OCI-LY7 (cell line): ENCODE measurements at regions not wholly inside any gene's neighbourhood (a gene's known extent, or its start where the extent isn't known, plus 50 kb on each side); places are given as distances from the start of the nearest gene placed in this dataset.

Experiments
- BruUV-seq: library from RNA; stranded (reverse); fragments of 400-500 nt; replicated peaks from 2 replicates; lab custom pipeline; 2021; lab: Mats Ljungman, UMichigan
- CTCF ChIA-PET: fragments of 300-600 bp; sonication (Branson Sonifier 250); formaldehyde crosslinking; loops from one replicate; lab custom pipeline; 2022; ENCODE audit warnings: antibody characterized with exemption; ENCODE audit not compliant: unreplicated experiment; lab: Charles Lee
- POLR2A ChIA-PET: fragments of 300-600 bp; sonication (Branson Sonifier 250); formaldehyde crosslinking; loops from one replicate; lab custom pipeline; 2022; ENCODE audit warnings: antibody characterized with exemption; lab: Charles Lee
- DNase-seq: peaks from one replicate; pipeline ENCODE4 v3.0.0-alpha.2; 2015; ENCODE audit warnings: low spot score
- H2AFZ ChIP-seq: fragments of 200-600 bp; sonication (generic), shearing (Covaris generic); 2 replicates; pipeline ENCODE4 v1.6.1; 2014; ENCODE audit warnings: mild to moderate bottlenecking, antibody characterized with exemption, low read length, moderate library complexity
- H3K27ac ChIP-seq: fragments of 200-600 bp; sonication (generic); 2 replicates; pipeline ENCODE4 v1.5.1; 2014; ENCODE audit warnings: mixed run types, low read depth, mild to moderate bottlenecking, moderate library complexity, low read length, inconsistent platforms; ENCODE audit not compliant: poor library complexity, severe bottlenecking
- H3K36me3 ChIP-seq: fragments of 200-600 bp; sonication (generic); 2 replicates; pipeline ENCODE4 v1.6.1; 2014; ENCODE audit warnings: mild to moderate bottlenecking, antibody characterized with exemption, low read length, moderate library complexity, mixed read lengths; ENCODE audit not compliant: insufficient read depth
- H3K4me1 ChIP-seq: fragments of 200-600 bp; sonication (generic); 2 replicates; pipeline ENCODE4 v1.5.1; 2014; ENCODE audit warnings: mild to moderate bottlenecking, low read length; ENCODE audit not compliant: insufficient read depth, poor library complexity, severe bottlenecking
- H3K4me2 ChIP-seq: fragments of 200-600 bp; sonication (generic); 2 replicates; pipeline ENCODE4 v1.6.1; 2014; ENCODE audit warnings: mild to moderate bottlenecking, low read length
- H3K4me3 ChIP-seq: fragments of 200-600 bp; sonication (generic); 2 replicates; pipeline ENCODE4 v1.5.1; 2014; ENCODE audit warnings: mild to moderate bottlenecking, low read depth, low read length; ENCODE audit not compliant: poor library complexity, severe bottlenecking
- H3K79me2 ChIP-seq: fragments of 200-600 bp; sonication (generic); 2 replicates; pipeline ENCODE4 v1.6.1; 2016; ENCODE audit warnings: low read depth, mild to moderate bottlenecking, low read length, moderate library complexity, mixed read lengths; ENCODE audit not compliant: insufficient read depth
- H3K9me2 ChIP-seq: fragments of 200-600 bp; sonication (generic); 2 replicates; pipeline ENCODE4 v1.6.1; 2016; ENCODE audit warnings: mild to moderate bottlenecking, low read length, mixed read lengths; ENCODE audit not compliant: insufficient read depth
- H3K9me3 ChIP-seq: fragments of 200-600 bp; sonication (generic); 2 replicates; pipeline ENCODE4 v1.6.1; 2014; ENCODE audit warnings: mild to moderate bottlenecking, mixed run types, low read length, mixed read lengths
- H4K20me1 ChIP-seq: fragments of 200-600 bp; sonication (generic); 2 replicates; pipeline ENCODE4 v1.6.1; 2014; ENCODE audit warnings: mild to moderate bottlenecking, antibody characterized with exemption, low read length, moderate library complexity, mixed read lengths; ENCODE audit not compliant: insufficient read depth
- EZH2phosphoT487 ChIP-seq: fragments of 200-600 bp; sonication (generic); IDR thresholded peaks from 2 replicates; pipeline ENCODE4 v1.6.1; 2018; ENCODE audit warnings: low read depth, borderline replicate concordance, mild to moderate bottlenecking, mixed run types, antibody characterized with exemption, low read length, moderate library complexity, mixed read lengths
- intact Hi-C: fragments of 100-400 bp; cut with micrococcal nuclease; formaldehyde crosslinking; loops from one replicate; pipeline ENCODE4 v1.10.0; 2022; ENCODE audit not compliant: unreplicated experiment
- TF ChIP-seq, protein P1 (sequence below): fragments of 200-600 bp; sonication (generic); conservative IDR thresholded peaks from 2 replicates; pipeline ENCODE4 v1.5.1; 2014; ENCODE audit warnings: mild to moderate bottlenecking, antibody characterized with exemption, low read length, moderate library complexity, mixed read lengths

DNA sequence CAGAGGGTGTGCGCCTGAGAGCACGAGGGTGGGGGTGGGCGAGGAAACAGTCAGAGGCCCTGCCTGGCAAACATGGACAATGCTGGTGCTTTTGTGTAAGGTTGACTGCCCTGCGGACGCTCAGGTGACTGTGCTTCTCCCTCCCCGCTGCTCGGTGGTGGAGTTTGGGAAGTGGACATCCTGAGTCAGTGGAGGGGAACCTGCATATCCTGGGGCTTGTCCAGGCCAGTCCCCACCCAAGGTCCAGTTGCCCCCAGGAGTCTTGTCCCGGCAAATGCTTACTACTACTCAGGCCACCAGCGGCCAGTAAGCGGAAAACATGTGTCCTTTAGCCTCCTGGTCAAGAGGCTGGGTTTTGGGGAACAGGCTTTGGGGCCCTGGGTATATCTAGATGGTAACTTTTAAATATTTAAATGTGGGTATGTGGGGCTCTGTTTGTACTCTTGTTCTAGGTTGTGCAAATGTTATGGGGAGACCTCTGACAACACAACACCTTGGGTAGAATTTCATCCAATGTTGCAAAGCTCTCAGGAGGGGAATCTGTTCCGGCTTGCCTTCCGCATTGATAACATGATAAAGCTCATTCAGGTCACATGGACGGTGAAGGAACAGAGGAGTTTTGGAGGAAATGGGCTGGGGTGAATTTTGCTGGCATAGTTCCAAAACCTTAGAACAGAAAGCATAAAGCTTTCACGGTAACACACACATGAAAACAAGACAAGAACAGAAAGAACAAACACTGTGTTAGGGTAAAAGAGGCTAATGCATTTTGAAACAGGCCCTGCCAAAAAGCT, 364.9 kb downstream of the PRDM2 start:
- no peak overlapping the region for H3K4me2 ChIP-seq
- intact Hi-C loops = no loop called here
- H2AFZ ChIP-seq = no peak overlapping the region
- no peaks in the 10 kb centered on the region for H3K79me2 ChIP-seq
- CTCF ChIA-PET = no interaction called here
- BruUV-seq = no TSS peak
- no peak overlapping the region for H3K4me3 ChIP-seq
- DNase-seq = no peak
- H3K9me2 ChIP-seq = no peaks in the 10 kb centered on the region
- no peaks in the 10 kb centered on the region for H4K20me1 ChIP-seq
- TF ChIP-seq, protein P1, sequence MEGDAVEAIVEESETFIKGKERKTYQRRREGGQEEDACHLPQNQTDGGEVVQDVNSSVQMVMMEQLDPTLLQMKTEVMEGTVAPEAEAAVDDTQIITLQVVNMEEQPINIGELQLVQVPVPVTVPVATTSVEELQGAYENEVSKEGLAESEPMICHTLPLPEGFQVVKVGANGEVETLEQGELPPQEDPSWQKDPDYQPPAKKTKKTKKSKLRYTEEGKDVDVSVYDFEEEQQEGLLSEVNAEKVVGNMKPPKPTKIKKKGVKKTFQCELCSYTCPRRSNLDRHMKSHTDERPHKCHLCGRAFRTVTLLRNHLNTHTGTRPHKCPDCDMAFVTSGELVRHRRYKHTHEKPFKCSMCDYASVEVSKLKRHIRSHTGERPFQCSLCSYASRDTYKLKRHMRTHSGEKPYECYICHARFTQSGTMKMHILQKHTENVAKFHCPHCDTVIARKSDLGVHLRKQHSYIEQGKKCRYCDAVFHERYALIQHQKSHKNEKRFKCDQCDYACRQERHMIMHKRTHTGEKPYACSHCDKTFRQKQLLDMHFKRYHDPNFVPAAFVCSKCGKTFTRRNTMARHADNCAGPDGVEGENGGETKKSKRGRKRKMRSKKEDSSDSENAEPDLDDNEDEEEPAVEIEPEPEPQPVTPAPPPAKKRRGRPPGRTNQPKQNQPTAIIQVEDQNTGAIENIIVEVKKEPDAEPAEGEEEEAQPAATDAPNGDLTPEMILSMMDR = no peak
- TF ChIP-seq EZH2phosphoT487 = no peak
- no peaks in the 10 kb centered on the region for H3K36me3 ChIP-seq
- POLR2A ChIA-PET = no interaction called here
- H3K9me3 ChIP-seq = no peaks in the 10 kb centered on the region
- no peaks in the 10 kb centered on the region for H3K4me1 ChIP-seq
- H3K27ac ChIP-seq = no peak overlapping the region

DNA sequence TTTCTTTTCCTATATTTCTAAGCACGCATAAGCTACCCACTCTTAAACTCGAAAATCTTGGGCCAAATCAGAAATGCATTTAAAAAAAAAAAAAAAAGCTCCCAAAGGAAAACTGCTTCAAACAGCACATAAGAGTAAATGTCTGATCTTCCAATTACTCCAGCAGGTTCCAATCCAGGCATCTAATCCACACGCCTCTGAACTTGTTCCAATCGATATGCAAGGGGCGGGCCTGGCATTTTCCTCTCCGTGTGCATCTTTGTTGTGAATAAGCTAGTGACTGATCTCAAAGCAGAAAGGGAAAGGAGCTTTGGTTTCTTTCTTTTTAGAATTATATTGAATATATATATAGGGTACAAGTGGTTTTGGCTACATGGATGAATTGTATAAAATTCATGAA, 365.5 kb downstream of the PRDM2 start:
- POLR2A ChIA-PET = no interaction called here
- H3K9me3 ChIP-seq = no peaks in the 10 kb centered on the region
- H3K4me3 ChIP-seq = no peak overlapping the region
- CTCF ChIA-PET = no interaction called here
- H4K20me1 ChIP-seq = no peaks in the 10 kb centered on the region
- H3K36me3 ChIP-seq = no peaks in the 10 kb centered on the region
- no peaks in the 10 kb centered on the region for H3K4me1 ChIP-seq
- no peak overlapping the region for H3K27ac ChIP-seq
- intact Hi-C loops = no loop called here
- DNase-seq = no peak
- H2AFZ ChIP-seq = no peak overlapping the region
- no peak overlapping the region for H3K4me2 ChIP-seq
- BruUV-seq = no TSS peak
- no peaks in the 10 kb centered on the region for H3K9me2 ChIP-seq
- TF ChIP-seq, protein P1 = no peak
- no peaks in the 10 kb centered on the region for H3K79me2 ChIP-seq

- intact Hi-C loops = no loop called here
- no peaks in the 10 kb centered on the region for H3K9me3 ChIP-seq
- no TSS peak for BruUV-seq
Observed at GRCh38 chr1:14067036-14067435, 367.0 kb downstream of the PRDM2 start.

More at GRCh38 chr1:14067036-14067435, 367.0 kb downstream of the PRDM2 start:
- ChIA-PET POLR2A (no interaction called here), CTCF (no interaction called here)
- H3K9me2 ChIP-seq = no peaks in the 10 kb centered on the region
- no peak overlapping the region for H3K4me2 ChIP-seq
- no peak for DNase-seq
- no peaks in the 10 kb centered on the region for H4K20me1 ChIP-seq
- no peak overlapping the region for H2AFZ ChIP-seq
- TF ChIP-seq, protein P1 = no peak
- no peak for TF ChIP-seq EZH2phosphoT487
- H3K4me1 ChIP-seq = no peaks in the 10 kb centered on the region
- H3K36me3 ChIP-seq = no peaks in the 10 kb centered on the region
- H3K79me2 ChIP-seq = no peaks in the 10 kb centered on the region
- H3K4me3 ChIP-seq = no peak overlapping the region
- H3K27ac ChIP-seq = no peak overlapping the region
